Activated T-cell treated with anti-CD3 and anti-CD28 coated beads for 1 hour (primary cell): ENCODE measurements at regions not wholly inside any gene's neighbourhood (a gene's known extent, or its start where the extent isn't known, plus 50 kb on each side); places are given as distances from the start of the nearest gene placed in this dataset.
A peak's percentile ranks its signal among the peaks of the same experiment; 100 is the strongest.
"Not testable (repeated sequence)": the region's sequence is repeated elsewhere in the genome, so short reads cannot be mapped to it uniquely, and the experiment has no call there.

Source experiments
- DNase-seq: peaks from one replicate; pipeline ENCODE4 v3.0.0-alpha.2; 2020; ENCODE audit warnings: low read depth

GRCh38 chr20:53872561-53873229, 197.7 kb downstream of the BCAS1 start:
- no peak for DNase-seq

- DNase-seq: no peak
Observed at GRCh38 chr20:53872081-53872541, 198.3 kb downstream of the BCAS1 start.

GRCh38 chr20:53871541-53871940, 198.9 kb downstream of the BCAS1 start:
- DNase-seq: no peak

- no peak for DNase-seq
Observed at GRCh38 chr20:53870426-53871315, 199.7 kb downstream of the BCAS1 start.

GRCh38 chr20:53869466-53870258, 200.7 kb downstream of the BCAS1 start:
- DNase-seq: peak; percentile 60

- no peak for DNase-seq
Observed at GRCh38 chr20:53867741-53868351, 202.5 kb downstream of the BCAS1 start.

GRCh38 chr20:53866794-53867740, 203.3 kb downstream of the BCAS1 start:
- DNase-seq: no peak

GRCh38 chr20:53865901-53866793, 204.2 kb downstream of the BCAS1 start:
- no peak for DNase-seq

- DNase-seq: not testable (repeated sequence)
Observed at GRCh38 chr20:53864765-53865683, 205.4 kb downstream of the BCAS1 start.

GRCh38 chr20:53863923-53864641, 206.3 kb downstream of the BCAS1 start:
- not testable (repeated sequence) for DNase-seq

- not testable (repeated sequence) for DNase-seq
Observed at GRCh38 chr20:53863535-53863922, 206.9 kb downstream of the BCAS1 start.

- DNase-seq: not testable (repeated sequence)
Observed at GRCh38 chr20:53863039-53863438, 207.4 kb downstream of the BCAS1 start.

GRCh38 chr20:53862490-53862889, 207.9 kb downstream of the BCAS1 start:
- not testable (repeated sequence) for DNase-seq

- not testable (repeated sequence) for DNase-seq
Observed at GRCh38 chr20:53862136-53862397, 208.3 kb downstream of the BCAS1 start.

- DNase-seq: no peak
Observed at GRCh38 chr20:53859684-53860083, 210.7 kb downstream of the BCAS1 start.

- DNase-seq: not testable (repeated sequence)
Observed at GRCh38 chr20:53859009-53859408, 211.4 kb downstream of the BCAS1 start.

- not testable (repeated sequence) for DNase-seq
Observed at GRCh38 chr20:53858516-53858915, 211.9 kb downstream of the BCAS1 start.

GRCh38 chr20:53857723-53858236, 212.6 kb downstream of the BCAS1 start:
- no peak for DNase-seq
